HG03280 (cell line): ENCODE measurements at regions not wholly inside any gene's neighbourhood (a gene's known extent, or its start where the extent isn't known, plus 50 kb on each side); places are given as distances from the start of the nearest gene placed in this dataset.

Experiments used
- ATAC-seq: cut with Tn5 transposase; IDR thresholded peaks from one replicate; pipeline ENCODE4 v1.9.1; 2021; ENCODE audit warnings: mild to moderate bottlenecking, moderate library complexity; ENCODE audit not compliant: unreplicated experiment

DNA sequence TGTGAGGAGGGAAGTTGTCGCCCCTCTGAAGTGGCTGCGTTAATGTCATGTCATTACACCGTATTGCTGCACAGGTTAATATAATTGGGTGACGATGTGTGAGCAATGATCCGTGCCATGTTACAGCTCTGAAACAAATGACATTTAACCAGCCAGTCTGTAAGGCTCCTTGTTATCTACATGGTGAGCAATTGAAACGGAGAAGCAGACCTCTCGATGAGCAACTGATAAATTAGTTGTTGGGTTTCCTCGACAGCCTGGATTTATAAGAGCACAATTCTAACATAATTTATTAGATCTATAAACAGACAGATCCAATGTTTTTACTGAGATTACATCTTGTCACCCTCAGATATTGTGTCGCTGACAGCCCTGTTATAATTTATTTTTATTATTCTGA, 49.9 kb upstream of the MAFB start:
- no peak for ATAC-seq

DNA sequence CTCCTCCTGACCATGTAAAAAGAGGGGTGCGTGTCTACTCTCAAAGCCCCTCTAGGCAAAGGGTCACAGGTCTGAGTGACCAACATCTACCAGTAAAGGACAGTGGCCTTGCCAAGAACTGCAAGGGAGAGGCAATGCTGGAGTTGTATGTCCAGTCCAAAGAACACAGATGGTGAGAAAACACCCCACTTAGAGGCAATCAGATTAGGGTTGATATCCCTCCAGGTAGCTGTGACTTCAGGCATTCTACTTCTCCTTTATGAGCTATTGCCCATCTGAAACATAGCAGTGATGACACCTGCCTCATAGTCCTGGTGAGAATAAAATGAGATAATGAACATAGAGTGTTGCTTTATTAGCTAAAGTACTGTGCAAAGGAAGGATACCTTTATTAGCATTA, 50.8 kb upstream of the MAFB start:
- ATAC-seq, result no peak

DNA sequence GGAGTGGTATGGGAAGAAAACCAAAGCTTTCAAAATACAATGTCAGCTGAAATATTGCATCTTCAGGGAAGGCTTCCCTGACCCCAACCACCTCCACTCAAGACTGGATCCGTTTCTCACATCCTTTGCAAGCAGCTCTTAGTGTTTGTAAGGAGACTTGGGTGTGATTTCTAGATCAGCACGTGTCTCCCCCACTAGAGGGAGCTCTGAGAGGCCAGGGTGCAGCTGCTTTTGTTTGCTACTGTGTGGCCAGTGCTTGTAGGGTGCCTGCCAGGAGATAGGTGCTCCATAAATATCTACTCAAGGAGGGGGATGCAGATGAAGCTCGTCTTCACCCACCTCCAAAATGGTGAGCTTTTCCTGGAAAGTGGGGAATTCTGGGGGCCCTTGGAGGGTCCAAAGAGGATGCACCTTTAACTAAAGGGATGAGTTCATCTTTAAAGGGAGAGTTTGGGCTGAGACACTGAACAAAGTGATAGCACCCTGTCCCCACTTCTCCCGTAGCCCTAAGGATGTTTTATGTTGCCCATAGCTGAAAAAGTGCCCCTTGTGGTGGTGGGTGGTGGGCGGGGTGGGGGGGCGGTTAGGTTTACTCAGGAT, 52.6 kb upstream of the MAFB start:
- ATAC-seq, result no peak

DNA sequence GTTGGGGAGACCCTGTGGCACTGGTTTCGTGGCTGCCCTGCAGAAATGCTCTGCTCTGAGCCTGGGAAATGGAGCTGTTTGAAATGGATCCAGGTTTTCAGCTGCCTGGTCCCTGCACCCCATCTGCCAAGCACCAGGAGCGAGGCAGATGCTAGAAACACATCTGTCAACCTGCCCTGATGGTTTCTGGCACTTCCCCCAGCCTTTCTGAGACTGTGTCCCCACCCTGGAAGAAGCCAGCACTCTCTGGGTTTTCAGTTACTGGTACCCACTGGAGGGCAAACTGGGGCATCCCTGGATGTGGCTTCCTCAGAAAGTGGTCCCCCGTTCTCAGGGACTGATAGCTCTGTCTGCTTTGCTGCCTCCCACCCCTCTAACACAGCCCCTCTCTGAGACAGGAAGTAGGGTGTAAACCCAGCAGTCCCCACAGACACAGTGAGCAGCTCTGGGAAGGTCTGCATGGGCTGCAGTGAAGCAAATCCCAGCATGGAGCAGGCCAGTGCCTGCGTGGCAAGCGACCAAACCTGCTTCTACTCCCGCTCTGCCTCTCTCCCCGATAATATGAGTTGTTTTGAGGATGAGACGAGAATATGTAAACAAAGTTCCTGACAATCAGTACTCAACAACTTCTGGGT, 54.2 kb upstream of the MAFB start:
- no peak for ATAC-seq

DNA sequence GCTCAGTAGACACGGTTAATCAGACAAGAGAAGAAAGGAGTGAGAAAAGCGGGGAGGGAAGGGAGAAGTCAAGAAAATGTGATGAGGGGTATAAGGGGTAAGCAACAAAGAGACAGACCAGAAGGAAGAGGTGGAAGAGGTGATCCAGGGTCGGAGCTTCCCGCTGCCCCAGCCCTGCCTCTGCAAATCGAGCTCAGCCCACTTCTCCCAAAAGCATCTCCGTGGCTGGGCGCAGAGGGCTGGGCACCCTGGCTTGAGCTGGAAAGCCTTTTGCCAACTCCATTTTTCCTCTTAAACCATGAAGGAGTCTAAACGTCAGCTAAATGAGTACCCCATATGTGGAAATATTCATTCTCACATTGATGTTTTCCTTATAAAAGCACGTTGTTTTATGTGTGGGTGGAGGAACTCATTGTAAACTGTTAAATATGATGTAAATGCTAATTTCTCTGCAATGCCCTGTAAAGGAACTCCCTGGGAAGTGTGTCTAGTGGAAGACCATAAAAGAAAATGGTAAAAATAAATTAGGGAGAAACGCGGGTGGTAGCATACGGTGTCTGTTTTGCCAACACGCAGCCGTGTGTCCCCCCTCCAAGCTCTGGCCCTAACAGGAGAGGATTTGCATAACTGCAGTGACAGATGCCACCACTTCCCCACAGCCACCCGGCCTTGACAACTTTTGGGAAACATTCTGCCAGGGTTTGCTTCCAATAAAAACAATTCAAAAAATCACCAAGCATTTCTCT, 55.2 kb upstream of the MAFB start:
- ATAC-seq, result no peak

DNA sequence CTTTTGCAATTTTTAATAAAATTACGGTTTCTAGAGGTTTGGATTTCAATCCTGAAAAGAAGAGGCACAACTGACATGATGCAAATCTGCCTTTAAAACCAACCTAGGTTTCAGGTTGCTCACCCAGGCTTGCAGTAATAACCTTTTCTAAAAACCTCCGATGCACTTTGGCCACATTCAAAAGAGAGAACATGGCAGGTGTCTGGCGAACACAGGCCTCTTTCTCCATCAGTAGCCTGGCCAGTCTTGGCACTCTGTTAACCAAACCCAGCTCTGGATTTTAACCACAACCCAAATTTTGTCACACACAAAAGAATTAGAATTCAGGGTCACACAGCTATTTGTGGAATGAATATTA, 55.8 kb upstream of the MAFB start:
- ATAC-seq, result no peak

DNA sequence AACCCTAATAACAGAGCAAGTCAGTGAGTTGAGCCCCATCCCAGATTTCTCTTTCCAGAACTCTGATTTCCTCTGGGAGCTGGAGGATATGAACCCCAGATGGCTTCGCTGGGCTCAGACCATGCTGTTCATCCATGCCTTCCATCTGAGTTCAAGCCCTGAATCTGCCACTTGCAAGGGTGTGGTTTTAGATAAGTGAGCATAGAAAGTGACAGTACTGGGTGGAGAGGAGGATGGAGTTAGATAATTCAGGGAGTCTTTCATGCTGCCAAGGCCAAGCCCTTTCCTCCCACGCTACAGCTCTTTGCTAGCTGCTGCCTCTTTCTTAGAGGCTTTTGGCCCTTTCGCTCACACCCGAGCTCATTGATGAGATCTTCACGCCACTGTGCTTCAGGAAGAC, 57.2 kb upstream of the MAFB start:
- ATAC-seq, result no peak

DNA sequence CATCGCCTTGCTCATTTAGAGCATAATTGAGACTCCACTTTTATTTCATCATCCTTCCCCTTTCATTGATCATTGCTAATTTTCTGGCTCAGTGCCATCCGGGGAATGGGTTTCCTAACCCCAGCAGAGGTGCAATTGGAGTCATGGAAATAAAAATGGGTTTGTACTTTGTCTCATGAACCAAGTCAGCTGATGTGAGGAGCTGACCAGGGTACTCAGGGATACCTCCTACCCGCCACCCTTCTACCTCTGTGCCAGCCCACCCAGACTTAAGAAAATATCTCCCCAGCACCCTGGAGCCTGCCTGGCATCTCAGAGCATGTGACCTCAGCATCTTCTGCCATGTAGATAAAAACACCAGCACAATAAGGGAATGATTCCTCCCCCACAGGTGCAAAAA, 59.1 kb upstream of the MAFB start:
- no peak for ATAC-seq

DNA sequence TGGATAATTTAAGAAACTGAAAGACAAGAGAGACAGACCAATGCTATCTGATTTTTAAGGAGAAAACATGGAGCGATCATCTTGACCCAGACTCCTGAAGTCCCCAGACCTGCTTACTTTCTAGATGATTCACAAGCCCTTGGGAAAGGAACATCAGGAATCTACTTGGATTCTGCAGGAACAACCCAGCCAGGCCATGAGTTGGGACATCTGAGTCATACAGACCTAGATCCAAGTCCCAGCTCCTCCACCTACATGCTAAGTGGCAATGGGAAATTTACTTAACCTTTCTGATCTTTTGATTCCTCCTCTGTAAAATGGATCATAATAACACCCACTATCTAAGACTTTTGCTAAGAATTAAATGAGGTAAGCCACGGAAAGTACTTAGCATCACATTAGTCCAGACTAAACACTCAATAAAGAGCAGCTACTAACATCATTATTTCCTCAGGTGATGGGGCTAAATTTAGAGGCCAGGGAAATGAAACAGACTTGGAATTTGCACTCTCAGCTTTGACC, 61.0 kb upstream of the MAFB start:
- no peak for ATAC-seq

DNA sequence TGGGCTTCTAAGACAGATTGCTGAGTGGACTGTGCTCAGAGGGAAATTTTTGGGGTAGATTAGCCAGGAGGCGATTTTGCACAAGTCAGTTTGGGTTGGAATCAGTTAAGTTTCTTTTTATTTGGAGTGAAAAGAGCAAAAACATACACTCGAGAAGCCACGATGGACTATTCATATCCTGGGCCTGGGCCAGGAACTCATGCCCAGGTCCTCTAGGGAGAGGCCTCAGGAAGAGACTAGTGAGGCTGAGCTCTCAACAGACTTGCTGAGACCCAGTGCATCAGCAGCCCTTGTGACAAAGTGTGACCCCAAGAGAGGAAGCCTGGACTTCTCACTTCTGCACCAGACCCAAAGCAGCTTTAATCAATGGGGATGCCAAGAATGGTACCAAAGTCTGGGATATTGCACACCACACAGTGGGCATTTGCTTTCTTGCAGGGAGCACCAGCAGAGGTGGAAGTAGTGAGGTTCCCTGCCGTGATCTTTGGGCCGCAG, 61.6 kb upstream of the MAFB start:
- no peak for ATAC-seq

DNA sequence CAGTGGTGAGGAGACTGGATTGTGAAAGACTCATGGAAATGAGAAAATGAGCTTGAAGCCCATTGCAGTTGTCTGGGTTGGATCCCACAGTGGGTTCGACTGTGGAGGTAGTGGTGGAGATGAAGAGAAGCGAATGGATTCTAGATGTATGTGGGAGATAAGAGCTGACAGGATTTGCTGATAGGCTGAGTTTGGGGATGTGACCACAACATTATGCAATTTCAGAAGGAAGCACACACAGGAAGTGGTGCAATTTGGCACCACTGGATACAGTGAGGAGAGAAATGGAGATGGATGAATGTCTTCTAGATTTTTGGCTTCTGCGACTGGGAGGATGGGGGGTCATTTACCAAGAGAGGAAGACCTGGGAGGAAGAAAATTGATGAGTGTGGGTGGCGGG, 64.4 kb upstream of the MAFB start:
- ATAC-seq, result no peak

DNA sequence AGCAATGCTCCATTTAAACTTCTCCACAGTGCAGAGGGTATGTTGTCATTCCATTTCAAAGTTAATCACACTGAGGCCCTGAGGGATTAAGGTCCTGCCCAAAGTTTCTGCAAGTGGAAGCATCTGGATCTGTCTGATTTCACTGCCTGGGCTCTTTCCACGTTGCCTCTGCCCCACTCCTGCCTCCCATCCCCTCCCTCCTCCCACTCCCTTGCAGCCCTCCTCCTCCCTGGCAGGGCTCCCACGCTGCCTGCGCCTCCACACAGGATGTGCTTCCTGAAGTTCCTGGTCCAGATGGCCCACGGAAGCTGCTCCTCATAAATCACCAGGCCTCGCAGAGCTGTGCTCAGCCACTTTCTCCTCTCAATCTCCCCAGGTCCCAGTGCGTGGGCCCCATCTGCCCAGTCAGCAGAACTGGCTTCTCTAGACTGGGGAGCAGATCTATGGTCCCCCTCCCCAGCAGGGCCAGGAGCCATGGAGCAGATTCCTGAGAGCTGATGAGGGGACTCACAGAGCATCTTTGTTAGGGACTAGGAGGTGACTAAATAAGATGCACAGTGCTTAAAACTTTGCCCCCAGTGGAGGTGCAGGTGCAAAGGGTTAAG, 65.4 kb upstream of the MAFB start:
- no peak for ATAC-seq

DNA sequence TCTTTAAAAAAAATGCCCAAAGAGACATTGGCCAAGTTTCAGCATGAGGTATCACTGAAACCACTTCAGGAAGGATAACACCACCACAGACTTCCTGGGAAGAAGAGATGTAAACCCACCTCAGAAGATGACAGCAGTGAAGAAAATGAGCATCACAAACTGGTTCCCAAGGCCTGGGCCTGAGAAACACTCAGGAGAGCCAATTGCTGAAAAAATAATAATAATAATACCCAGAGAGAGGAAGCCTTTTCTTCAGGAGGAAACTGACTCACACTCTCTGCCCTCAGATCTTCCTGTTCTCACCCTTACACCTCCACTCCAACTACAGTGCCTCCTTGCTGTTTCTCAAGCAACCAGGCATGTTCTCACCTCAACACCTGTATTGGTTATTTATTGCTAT, 68.1 kb upstream of the MAFB start:
- ATAC-seq, result no peak

DNA sequence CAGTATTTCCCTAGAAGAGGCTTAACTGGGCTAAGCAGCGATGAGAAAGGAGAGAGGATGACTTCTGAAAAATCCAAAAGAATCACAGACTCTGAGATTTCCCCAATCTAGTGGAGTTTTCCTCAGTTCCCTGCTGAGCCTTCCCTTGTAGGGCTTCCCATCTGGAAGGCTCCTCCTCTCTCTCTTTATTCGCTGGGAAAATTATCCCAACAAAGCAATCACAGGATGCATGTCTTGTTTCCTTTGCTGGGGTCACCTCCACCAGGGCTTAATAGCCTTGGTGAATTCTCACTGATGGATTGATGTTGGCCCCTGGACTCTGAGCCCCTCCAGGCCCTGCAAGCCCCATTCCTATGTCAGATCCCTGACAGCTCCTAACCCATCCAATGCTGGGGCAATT, 69.8 kb upstream of the MAFB start:
- ATAC-seq, result no peak

DNA sequence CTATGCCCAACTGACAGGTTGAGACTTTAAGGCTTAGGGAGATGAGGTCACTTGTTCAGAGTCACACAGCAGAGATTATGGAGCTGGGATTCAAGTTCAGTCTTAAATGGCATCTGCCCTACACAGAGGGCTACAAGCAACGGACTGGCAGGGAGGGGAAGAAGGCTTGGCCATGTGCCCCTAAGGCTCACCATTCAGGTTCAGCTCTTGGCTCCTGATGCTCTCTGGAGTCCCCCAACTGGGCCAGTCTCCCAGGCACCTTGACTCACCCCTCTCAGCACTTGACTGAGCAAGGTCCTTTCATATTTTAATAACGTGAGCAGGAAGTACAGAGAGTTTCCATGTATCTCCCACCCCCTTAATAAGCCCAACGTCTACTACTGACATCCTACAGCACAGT, 71.4 kb upstream of the MAFB start:
- no peak for ATAC-seq

DNA sequence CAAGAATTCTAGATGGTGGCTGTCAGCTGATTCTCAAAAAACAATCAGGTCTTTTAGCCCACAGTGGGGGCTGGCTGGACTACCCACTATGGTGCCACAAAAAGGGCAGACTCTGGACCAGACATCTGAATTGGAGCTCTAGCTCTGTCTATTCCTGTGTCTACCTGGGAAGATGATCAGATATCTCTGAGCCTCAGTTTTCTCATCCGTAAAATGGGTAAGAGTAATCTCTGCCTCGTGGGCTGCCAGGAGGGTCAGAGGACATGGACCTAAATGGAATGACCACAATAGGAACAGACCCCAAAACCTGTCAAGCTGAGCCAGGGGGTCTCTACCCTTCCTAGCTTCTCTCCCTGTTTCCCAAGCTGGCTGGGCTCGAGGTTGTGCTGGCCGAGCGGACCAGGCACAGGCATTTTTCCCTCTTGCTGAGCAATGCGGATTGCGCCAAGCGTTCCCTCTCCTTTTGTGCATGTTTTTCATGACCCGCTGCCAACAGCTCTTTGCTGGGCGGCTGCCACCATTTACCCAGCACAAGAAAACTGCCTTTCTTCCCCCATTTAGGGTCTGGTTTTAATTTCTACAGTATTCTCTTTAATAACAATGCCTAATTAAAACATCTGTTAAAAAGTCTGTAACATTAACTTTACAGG, 74.7 kb upstream of the MAFB start:
- no peak for ATAC-seq

DNA sequence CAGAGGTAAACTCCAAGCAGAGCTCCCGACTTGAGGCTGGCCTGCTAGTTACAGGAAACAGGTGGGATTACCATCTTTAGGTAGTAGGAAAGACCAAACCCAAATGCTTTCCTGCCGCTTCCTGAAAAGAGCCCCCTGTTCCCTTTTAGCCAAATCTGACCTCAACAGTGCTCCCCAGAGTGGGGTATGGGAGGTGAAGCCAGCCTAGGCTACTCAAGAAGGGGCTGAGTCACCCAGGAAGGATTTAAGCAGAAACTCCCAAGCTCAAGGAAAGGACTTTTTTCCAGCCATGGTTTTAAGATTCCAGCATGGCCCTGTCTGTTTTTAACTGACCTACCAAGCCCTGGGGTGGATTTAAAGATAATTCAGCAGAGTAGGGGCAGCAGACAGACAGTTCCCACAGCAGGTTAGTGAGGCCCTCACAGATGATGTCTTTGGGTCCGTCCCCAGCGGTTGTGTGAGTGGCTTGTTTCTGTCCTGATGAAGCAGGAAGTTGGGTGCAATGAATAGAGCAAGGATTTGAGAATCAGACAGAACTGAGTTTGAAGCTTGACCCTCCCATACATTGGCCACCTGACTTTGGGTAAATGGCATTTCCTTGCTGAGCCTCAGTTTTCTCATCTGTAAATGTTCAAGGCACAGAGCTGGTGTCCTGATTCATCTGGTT, 76.9 kb upstream of the MAFB start:
- ATAC-seq, result no peak

DNA sequence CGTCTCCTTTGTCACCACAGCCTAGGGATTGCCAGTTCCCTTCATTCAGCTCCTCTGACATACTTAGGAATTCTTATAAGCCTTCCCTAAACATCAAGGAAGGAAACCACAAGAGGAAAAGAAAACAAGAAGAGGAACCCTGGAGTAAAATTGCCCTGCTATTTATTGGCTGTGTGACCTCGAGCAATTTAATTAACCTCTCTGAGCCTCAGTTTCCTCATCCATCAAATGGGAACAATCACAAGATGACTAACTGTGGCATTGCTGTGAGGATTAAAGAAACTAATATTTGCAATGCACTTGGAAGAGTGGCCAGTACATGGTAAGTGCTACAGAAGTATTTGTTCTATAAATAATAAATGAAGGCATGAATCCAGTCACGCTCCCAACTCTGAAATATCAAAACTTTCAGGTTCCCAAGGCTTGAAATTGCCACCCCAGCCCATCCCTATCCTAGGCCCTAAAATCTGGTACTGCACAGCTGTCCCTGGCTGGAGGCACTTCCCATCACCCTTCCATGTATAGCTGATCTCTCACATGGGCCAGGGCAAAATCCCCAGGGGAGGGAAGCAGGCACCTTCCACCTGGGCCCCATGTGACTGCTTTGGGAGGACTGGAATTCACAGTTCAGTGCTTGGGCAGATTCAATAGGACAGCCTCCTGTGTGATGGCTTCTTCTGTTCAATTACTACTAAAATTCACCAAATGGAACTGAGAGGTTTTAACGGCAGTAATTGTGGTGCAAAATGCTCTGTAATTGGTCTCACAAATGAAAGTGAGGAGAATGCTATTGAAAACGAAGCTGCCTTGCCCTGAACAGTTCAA, 78.0 kb upstream of the MAFB start:
- no peak for ATAC-seq

DNA sequence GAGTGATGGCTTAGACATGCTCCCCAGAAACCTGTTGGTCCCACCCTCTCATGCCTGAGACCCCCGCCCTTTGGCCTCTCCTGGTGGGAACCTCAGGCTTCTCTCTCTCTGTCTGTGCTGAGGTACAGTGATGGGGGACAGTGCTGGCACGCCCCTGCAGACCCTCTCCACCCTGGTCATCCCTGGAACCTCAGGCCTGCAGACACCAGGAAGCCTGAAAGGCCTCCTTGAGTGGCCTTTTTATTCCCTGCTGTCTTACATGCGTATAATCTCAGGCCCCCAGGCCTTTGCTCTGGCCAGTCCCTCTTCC, 78.5 kb upstream of the MAFB start:
- no peak for ATAC-seq

DNA sequence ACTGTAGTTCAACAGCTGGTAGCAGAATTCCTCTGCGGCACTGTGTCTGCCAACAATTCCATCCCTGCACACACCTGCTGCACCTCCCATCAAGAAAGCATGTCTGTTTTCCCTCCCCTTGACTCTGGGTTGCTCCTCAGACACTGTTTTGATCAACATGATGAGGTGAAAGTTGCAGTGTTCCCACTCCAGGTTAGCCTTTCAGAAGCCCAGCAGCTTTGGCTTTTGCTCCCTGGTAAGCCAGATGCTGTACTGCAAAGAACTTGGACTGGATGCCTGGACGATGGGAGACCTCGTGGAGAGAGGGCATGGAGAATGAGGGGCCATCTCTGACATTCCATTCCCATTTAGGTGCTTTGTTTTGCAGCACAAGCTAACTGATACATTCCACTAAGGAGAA, 79.1 kb upstream of the MAFB start:
- ATAC-seq, result no peak
